Upper lobe of right lung (tissue), 1 donor: ENCODE measurements at regions not wholly inside any gene's neighbourhood (a gene's known extent, or its start where the extent isn't known, plus 50 kb on each side); places are given as distances from the start of the nearest gene placed in this dataset.

Source experiments
- ATAC-seq: fragments of 200-7000 bp; cut with Tn5 transposase; one replicate; pipeline ENCODE4 v1.9.1; 2020; ENCODE audit warnings: mild to moderate bottlenecking, moderate library complexity
- DNase-seq: peaks from one replicate; pipeline ENCODE4 v3.0.0-alpha.2; 2020
- H3K27ac ChIP-seq: fragments of 200-600 bp; one replicate; pipeline ENCODE4 v1.8.0; 2022
- H3K27me3 ChIP-seq: fragments of 200-600 bp; one replicate; pipeline ENCODE4 v1.8.0; 2022; ENCODE audit warnings: mild to moderate bottlenecking
- H3K36me3 ChIP-seq: fragments of 200-600 bp; one replicate; pipeline ENCODE4 v1.8.0; 2022
- H3K4me1 ChIP-seq: fragments of 200-600 bp; one replicate; pipeline ENCODE4 v1.8.0; 2022
- H3K4me3 ChIP-seq: fragments of 200-600 bp; one replicate; pipeline ENCODE4 v1.8.0; 2022; ENCODE audit warnings: mild to moderate bottlenecking
- H3K9me3 ChIP-seq: fragments of 200-600 bp; one replicate; pipeline ENCODE4 v1.8.0; 2022
- CTCF ChIP-seq: fragments of 200-600 bp; IDR thresholded peaks from one replicate; pipeline ENCODE4 v1.8.0; 2022; ENCODE audit warnings: antibody characterized with exemption
- intact Hi-C: fragments of 100-400 bp; cut with DNase I; formaldehyde crosslinking; loops from one replicate; pipeline ENCODE4 v1.11.0; 2022
- donor health status: DM: no; HTN: yes; CAD: no; lungs with severe emphysema.

DNA sequence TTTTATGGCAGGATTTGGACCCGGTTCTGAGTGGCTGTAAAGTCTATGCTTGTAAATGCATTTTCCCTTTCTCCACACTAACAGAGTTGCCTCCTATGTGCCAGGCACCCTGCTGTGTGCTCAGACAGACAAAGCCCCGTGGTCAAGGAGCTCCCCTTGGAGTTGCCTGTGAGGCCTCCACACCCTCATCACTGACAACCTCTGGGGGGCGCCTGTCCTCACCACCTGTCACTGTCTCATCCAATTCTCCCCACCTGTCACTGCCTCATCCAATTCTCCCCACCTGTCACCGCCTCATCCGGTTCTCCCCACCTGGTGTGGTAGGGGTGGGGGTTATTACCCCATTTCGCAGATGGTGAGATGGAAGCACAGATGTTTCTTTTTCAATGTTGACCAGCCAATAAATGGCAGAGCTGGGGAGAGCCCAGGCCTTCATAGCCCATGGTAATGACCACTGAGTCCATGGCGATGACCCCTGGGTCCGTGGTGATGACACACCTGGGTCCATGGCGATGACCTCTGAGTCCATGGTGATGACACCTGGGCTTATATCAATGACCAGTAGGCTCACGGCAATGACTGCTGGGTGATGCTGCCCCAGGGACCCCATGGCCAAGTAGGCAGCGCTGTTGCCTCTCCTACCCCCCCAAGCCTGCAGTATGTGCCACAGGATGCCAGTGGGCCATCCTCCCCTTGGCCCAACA, 150.1 kb downstream of the IRF8 start:
- intact Hi-C loops: no loop called here
- no peaks in the 10 kb centered on the region for H3K4me1 ChIP-seq
- ATAC-seq (no peak), DNase-seq (peak; percentile 41)
- H3K36me3 ChIP-seq: no peaks in the 10 kb centered on the region
- no peak overlapping the region for H3K4me3 ChIP-seq
- H3K27me3 ChIP-seq: peaks cover 28% of the 10 kb centered on the region
- no peak overlapping the region for H3K27ac ChIP-seq
- no peaks in the 10 kb centered on the region for H3K9me3 ChIP-seq
- no peak for TF ChIP-seq CTCF

DNA sequence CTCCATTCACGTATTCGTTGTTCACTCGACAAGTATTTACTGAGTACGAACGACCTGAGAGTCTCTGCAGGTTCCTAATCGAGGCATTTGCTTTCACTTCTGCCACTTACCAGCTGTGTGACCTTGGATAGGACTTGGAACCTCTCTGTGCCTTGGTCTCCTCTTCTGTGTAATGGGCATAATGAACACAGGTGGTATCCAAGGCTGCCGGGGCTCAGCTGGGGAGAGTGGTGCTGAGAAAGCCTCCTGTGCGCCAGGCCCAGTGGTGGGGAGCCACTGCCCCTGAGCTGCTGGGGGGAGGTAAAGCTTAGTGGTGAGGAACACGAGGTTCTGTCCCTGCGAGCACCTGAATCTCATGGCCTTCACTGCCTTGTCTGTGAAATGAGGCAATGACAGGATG, 150.7 kb downstream of the IRF8 start:
- H3K27me3 ChIP-seq: peaks cover 28% of the 10 kb centered on the region
- DNase-seq: no peak
- intact Hi-C loops: no loop called here
- H3K4me1 ChIP-seq: no peaks in the 10 kb centered on the region
- no peak for ATAC-seq
- H3K4me3 ChIP-seq: no peak overlapping the region
- H3K27ac ChIP-seq: no peak overlapping the region
- no peaks in the 10 kb centered on the region for H3K36me3 ChIP-seq
- H3K9me3 ChIP-seq: no peaks in the 10 kb centered on the region
- TF ChIP-seq CTCF: no peak

- Histone ChIP-seq H3K27me3 (peaks cover 28% of the 10 kb centered on the region), H3K36me3 (no peaks in the 10 kb centered on the region), H3K9me3 (no peaks in the 10 kb centered on the region), H3K4me3 (no peak overlapping the region), H3K4me1 (no peaks in the 10 kb centered on the region), H3K27ac (no peak overlapping the region)
- no peak for TF ChIP-seq CTCF
- DNase-seq (no peak), ATAC-seq (no peak)
- intact Hi-C loops: no loop called here
Measured at GRCh38 chr16:86050111-86050510, 151.1 kb downstream of the IRF8 start.

DNA sequence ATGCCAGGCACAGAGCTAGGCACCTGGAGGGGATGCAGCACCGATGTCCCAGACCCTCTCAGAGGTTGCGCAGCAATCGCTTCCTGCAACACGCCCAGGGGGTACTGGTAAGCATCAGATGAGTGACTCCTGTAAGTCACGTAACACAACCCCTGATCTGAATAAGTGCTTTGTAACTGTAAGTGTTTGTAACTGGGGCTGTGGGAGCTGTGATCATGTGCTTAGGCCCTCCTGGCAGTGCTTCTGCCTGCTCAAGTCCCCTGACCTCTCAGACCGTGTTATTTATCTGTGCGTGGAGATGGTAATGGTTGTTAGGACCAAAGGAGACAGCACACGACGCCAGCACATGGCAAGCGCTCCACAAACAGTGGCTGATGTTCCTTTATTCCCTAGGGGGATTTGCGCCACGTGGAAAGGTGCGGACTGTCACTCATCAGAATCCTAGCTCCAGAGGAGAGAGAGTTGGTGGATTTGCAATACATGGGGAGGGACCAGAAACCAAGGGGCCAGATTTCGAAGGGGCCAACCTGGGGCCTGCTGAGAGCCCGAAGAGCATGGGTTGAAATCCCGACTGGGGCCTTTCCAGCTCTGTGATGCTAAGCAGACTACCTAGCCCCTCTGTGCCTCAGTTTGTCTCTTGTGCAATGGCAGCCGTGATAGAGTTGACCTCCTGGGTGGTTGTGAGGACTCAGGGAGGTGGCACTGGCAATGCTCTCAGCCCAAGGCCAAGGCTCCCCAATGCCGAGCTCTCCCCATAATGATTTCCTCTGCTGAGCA, 151.8 kb downstream of the IRF8 start:
- no peak for TF ChIP-seq CTCF
- no peak overlapping the region for H3K4me3 ChIP-seq
- no peaks in the 10 kb centered on the region for H3K9me3 ChIP-seq
- H3K4me1 ChIP-seq: no peaks in the 10 kb centered on the region
- no peaks in the 10 kb centered on the region for H3K36me3 ChIP-seq
- peaks cover 28% of the 10 kb centered on the region for H3K27me3 ChIP-seq
- intact Hi-C loops: no loop called here
- H3K27ac ChIP-seq: no peak overlapping the region
- DNase-seq: no peak
- no peak for ATAC-seq

DNA sequence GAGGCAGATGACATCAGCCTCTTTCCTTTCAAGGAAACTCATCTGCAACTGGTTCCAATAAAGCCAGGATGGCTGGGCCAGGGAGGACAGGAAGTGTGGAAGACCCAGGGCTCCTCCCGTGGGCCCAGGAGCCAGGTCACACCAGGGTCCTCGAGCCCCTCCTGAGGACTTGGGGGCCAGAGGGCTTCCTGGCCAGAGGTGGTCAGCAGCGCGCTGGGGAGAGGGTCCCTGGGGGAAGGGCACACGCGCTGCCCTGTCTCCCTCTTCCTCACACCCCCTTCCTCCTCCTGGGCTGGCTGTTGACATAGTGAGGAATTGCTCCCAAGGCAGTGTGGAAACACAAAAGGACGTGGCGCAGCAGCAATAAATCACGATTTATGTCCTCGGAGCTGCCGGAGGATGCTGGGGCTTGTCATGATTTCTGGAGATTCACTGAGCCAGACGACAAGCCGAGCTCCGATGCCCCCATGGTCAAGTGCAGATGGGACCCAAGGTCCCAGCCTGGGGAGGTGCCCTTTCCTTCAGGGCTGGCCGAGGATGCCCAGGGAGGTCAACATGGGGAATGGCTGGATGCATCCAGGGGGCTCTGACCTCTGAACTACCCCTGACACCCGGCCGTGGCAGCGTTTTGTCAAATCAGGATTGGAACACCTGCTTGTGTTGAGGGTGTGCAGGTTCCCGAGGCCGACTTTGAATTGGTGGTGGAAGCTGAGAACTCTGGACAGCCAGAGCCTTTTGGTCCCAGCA, 152.6 kb downstream of the IRF8 start:
- Histone ChIP-seq H3K4me1 (no peaks in the 10 kb centered on the region), H3K4me3 (no peak overlapping the region), H3K9me3 (no peaks in the 10 kb centered on the region), H3K27me3 (peaks cover 24% of the 10 kb centered on the region), H3K27ac (no peak overlapping the region), H3K36me3 (no peaks in the 10 kb centered on the region)
- ATAC-seq (no peak), DNase-seq (no peak)
- no peak for TF ChIP-seq CTCF
- intact Hi-C loops: no loop called here
